Smooth muscle cell of the brain vasculature (primary cell): ENCODE measurements at regions not wholly inside any gene's neighbourhood (a gene's known extent, or its start where the extent isn't known, plus 50 kb on each side); places are given as distances from the start of the nearest gene placed in this dataset.
A peak's percentile ranks its signal among the peaks of the same experiment; 100 is the strongest.

Experiments used
- DNase-seq: peaks from one replicate; pipeline ENCODE4 v3.0.0-alpha.2; 2012; ENCODE audit warnings: low read depth, low spot score

DNA sequence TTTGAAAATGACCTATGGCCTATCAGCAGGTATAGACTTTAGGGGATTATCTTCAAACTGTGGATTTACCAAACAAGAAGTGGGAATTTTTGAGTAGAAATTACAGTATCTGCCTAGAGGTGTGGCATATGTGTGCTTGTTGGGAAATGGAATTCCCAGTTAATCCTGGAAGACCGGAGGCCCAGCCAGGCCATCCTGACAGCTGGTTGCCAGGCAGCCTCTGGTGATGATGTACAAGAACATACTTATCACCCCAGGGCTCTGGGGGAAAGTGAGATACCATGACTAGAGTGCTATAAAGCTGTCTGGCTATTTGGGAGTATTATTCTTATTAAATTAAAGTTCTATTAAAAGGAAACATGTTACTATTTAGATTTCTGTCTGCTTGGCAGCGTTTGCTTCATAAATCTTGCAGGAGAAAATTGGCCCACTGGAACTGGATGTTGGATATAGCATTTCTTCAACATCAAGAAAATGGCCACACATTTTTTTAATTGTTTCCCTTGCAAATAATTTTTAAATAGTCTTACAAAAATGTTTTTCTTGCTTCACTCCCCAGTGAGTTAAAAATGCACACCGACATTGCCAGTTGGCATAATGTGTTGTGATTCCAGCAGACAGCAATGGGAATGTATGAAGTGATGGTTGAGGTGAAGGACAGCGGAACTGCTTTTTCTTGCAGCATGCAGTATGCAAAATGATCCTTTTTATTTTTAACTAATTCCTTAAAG lies 187.8 kb downstream of the MYLK4 start:
- DNase-seq = no peak

DNA sequence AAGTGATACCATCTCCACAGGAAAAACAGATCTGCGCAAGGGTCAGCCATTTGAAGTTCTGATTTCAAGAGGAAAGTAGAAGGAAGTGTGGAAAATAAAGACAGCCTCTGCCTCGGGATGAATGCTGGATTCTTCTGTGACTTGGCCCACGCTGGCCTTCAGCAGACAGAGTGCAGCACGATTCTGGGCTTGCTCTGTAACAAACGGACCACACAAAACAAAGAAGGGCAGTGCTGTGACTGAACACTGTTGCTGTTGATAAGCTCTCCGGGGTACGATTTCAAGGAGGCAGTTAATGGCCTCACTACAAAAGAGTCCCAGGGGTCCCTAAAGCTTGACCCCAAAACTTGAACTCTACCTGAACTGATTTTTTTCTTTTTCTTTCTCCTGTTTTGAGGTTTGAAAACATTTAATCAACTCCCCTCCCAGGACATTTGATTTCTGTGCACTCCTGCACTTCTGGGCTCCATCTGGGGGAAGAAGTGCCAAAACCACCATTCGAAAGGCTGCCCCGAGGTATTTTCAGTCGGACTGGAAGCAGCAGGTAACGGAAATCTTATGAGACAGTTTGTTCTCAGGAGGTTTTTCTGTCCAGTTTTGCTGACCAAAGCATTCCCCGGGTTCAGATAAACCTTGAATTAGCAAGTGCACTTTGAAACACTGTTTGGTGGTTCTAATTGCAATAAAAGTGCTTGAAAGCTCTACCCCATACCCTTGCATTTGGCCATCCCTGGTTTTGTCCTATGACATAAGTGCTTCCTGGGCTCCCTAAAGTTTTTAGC lies 189.6 kb downstream of the MYLK4 start:
- no peak for DNase-seq

DNA sequence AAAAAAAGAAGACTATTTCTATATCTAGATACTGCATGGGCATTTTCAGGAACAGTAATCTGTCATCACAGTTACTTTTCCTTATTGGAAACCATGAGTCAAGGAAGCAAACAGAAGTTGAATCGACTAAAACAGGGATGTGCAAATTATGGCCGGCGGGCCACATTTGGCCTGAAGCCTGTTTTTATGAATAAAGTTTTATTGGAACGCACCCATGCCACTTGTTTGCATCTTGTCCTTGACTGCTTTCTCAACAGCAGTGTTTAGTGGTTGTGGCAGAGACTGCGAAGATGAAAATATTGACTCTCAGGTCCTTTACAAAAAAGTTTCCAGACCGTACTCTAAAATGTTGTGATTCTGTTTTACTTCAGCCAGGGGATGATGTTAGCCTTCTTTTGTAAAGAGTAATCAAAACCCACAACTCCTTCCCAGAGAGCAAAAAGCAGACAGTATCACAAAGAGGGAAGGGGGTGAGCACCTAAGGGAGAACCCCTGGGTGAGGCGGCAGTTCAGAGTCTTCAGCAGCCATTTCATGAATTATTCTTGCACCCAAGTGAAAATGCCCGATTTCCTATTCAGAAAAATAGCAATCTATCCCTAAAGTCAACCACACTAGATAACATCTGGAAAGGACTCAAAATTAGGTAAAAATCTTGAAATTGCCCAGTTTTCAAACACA lies 190.4 kb downstream of the MYLK4 start:
- no peak for DNase-seq

DNA sequence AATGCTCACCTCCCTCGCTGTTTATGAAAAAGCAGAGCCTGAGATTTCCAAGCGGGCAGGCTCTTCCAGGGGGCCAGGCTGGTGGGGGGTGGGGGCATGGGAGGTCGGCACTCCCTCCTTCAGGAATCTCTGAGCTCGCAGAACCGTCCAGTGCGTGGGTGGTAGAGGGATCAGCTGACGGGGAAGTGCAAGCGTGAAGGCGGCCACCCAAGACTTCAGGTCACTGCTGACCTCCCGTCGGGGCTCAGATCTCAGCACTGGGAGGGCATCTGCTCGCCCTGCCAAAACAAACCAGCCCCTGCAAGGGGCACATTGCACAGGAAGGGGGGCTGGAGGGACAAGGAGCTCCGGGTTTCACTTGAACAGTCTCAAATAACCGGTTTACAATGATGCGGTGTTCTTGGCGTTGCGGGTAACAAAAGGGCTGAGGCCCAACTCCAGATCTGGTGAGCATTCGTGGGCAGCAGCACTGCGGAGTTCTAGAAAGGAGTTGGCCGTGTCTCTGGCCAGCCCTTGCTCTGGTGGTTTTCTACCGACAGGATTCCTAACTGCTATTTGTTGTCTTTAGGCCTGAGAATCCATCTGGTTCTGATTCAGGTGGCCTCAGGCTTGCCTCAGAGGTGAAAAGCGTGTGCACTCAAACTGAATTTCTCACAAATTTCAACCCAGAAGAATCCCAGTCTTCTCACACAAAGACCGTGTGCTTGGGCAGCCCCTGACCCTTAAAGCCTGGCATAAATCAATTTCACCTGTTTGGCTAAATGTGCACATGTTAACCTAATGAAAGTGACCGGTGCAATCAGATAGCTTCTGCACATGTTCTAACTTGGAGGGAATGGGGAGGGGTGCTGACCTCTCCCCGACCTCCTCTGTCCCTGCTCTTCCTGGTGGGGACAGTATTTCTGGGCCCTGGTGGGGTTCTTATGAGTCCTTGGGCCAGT lies 191.6 kb downstream of the MYLK4 start:
- DNase-seq = peak; percentile 94

DNA sequence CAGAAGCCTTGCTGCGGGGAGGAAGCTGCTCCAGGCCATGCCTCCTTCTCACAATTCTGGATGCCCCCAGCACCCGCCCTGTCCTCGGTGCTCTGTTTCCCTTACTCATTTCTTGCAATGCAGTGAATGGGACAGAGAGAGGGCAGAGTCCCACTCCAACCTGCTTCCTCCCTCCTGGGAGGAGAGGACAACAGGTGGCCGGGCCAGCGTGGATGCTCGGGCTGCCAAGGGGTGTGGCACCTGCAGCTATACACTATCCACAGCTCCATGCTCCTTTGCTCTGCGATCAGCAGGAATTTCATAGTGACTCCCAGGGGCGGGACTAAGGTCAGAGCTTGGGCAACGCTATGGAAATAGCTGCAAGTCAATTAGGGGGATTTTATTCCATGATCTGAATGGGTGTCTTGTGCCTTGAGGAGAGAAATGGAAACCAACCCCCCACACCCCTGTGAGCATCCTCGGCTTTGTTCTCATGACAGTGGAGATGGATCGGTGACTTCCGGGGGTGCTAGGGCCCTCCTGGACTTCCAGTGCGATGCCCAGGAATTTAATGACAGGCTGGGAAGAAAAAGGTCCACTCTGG lies 192.5 kb downstream of the MYLK4 start:
- DNase-seq = no peak

DNA sequence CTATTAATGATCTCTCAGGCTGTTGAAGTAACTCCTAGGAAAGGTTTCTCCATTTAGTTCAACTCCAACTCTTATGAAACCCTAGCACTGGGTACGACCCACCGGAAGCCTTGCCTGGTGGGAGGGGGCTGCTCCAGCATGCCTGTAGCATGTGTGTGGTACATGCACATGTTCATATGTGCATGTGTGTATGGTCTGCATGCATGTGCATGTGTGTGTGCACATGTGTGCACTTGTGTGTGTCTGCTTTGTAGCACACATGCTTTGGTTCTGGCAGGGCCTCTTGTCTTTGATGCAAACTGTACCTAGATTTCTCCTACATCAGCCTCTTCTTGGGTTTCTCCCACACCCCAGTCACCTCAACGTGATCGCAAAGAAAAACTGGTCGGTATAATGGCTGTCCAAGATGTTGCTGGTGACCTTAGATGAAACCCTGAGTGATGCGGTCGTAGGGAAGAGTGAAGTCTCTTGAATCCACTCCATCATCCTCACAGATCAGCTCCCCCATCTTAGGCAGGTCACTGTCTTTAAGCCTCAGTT lies 193.5 kb downstream of the MYLK4 start:
- DNase-seq = no peak

DNA sequence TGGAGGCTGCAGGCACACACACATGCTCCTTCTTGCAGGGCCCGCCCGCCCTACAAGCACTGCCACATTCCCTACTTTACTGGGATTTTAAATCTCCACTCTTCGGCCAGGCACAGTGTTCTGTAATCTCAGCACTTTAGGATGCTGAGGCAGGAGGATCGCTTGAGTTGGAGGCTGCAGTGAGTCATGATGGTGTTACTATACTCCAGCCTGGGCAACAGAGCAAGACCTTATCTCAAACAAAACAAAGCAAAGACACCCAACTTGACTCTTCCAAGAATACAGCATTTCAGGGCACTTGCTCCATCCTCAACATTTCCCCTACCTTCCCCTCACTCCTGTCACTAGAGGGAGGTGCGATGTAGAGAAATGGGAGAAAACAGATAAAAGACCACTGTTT lies 194.0 kb downstream of the MYLK4 start:
- DNase-seq = no peak

DNA sequence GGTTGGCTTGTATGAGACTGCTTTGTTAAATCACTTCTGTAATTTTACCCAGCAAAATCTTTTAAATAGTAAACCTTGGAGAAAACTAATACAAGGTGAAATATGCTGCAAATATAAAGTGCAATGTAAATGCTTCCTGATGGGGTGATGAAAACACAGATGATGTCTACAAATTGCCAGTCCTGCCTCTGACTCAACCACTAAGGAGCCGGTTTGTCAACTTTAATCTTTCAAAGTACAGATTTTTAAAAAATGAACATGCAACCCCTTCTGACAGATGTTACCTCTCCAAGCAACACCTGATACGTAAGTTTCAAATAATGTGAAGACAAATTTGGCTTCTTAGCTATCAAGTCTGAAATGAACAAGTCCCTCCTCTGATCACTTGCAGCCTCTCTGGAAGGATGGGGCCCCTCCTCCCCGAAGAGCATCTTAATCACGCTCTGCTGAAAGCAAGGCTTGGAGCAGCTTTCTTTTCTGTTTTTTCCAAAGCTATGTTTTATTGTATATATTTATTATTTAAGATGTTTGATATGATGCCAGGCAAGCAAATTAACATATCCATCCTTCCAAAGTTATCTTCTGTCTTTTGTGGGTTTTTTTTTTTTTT lies 196.0 kb downstream of the MYLK4 start:
- DNase-seq = no peak

DNA sequence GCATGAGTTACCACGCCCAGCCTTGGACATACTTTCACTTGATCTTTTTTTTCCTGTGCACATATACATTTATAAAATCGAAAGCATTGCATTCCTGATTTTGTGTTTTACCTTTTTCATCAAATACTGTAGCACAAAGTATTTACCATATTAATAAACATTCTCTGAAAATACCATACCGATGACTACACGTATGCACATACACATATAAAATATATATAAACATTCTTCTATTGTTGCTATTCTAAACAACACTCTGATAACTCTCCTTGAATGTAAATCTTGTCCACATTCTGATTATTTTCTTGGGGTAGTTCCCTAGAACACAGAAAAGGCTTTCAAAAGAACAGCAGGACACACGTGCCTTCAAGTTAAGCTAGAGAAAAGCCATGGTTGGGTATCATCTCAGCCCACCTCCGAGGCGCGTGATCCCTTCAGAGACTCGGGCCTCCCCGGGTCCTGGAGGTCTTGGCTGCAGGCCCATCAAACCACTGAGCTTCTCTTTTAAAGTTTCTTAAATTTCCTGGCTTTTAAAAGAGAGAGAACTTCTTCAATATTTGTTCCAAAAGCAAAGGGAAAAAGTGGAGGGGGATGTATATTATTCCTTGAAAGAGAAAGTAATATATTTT lies 198.1 kb downstream of the MYLK4 start:
- no peak for DNase-seq

DNA sequence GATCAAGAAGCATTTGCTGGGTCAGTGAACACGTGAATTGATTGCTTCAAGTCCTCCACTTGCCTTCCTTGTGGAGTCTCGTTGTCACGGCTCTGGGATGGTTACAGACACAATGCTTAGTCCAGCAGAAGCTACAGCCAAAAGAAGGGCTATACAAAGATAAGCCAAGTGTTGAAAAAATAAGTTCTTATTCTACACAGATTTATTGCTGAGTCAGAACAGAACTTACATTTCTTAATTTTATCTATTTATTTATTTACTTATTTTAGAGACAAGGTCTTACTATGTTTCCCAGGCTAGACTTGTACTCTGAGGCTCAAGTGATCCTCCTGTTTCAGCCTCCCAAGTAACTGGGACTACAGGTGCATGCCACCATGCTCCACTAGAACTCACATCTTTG lies 199.0 kb downstream of the MYLK4 start:
- no peak for DNase-seq

DNA sequence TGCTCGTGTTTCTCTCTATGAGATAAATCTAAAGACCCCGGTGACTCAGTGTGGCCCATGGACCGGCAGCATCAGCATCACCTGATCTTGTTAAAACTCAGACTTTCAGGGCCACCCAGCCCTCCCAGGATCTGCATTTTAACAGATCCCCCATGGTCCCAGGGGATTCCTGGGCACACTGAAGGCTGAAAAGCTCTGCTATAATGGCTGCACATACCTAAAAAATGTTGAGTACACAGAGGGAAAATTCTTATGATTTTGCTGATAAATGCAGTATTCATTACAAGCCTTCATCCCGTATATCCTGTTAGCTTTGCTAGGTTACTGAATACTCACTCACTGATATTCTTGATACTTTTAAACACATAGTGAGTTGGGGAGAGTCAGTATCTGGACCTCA lies 200.5 kb downstream of the MYLK4 start:
- no peak for DNase-seq

DNA sequence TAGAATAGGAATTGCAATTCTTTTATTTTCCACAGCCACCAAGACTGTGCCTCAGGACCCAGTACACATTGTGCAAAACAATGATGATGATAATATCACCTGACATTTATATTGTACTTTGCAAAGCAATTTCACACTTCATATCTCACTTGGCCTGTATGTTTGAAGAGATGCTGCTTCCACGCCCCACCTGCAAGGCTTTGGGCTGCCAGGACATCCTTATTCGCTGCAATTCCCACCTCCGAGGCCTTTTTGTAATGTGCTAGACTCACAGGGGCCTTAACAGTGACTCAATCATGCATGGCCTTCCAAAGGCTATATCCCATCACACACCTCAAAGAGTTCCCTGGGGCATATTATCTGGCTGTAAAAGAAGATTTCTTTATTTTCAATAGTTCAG lies 200.9 kb downstream of the MYLK4 start:
- DNase-seq = no peak

DNA sequence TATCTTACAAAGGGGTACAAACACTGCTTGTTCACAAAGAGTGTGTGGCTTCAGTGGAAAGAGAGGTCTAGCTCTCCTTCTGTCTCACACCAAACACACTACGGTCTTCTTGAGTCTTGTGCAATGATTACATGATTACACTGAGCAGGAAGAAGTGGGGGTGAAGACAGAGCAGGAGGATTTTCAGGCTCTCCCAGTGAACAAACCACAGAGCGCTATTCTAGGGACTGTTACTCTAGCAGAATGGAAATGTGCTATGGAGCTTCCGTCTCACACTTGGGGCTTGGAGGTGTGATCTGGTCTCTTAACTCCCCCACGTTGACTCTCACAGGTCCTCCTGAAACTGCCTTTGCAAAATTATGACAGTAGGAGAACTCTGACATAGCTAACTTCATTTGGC lies 203.4 kb downstream of the MYLK4 start:
- no peak for DNase-seq

DNA sequence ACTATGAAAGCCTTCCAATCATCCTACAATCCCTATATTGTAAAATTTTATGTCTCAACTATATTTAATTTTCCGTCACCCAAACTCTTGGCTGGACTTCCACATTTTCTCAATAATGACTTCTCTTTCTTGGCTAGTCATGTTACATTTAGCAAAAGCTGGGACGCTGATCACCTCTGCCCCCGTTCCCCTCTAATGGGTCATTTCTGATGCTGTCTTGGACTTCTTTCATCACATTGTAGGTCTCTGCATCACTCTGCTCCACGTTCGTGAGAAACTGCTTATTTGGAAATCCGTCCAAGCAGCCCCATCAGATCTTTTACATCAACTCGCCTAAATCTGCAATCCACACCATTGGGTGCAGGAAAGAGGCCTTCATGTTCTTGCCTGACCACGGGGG lies 203.8 kb downstream of the MYLK4 start:
- no peak for DNase-seq

DNA sequence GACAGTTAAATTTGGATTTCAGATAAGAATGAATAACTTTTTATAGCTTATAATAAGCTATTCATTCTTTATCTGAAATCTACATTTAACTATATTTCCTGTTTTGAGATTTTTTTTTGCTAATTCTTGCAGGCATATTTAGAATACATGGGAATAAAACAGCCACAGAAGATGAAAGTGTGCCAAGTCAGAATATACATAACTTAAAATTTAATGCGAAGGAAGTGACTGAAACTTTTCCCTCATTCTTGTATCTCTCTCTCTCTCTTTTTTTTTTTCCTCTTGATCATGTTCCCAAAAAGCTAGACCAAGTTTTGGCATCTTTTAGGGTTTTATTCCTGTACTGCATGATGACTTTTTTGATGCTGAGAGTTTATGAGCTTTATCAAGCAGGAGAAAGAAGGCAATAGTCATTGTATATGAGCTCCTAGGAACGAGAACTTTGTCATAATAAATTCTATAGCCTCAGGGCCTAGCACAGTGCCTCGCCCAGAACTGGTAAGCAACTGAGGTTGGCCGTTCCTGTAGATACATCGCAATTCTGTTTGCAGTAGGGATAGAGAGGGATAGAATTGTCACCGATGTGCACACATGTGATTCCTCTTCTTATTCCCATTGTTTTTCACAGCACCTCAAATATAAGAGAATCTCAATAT lies 205.2 kb downstream of the MYLK4 start:
- DNase-seq = no peak

DNA sequence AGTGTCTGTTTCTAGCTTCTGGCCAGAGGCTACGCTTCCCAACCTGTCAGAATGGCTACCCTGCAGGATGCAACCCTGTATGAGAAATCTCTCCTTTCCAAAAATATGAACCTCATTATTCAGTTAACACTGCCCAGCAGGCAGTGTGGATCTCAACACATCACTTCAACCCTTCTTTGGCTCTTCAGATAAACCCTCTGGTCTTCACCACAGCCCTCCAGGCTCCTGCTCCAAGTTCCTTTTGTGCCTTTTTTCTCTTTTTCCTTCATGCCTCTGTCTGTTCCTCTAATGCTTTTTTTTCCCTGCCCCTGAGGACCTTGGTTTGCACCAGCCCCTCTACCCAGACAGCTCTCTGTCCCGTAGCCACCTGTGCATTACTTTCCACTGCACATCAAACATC lies 207.4 kb downstream of the MYLK4 start:
- no peak for DNase-seq

DNA sequence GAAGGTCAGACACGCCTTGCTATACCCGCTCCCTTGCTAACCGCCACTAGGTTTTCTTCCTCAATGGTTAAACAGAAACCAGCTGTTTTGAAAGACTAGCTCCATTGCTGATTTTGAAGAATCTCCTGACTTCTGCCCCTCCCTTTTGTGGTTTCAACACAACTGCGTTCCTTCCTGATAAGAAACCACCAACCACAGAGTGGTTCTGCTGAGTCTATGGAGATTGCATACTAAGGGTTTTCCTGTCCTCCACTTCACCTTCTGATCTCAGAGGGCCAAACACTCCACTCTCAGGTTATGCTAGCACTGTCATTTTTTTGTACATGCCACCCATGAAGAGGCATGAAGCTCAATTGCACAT lies 207.9 kb downstream of the MYLK4 start:
- no peak for DNase-seq

DNA sequence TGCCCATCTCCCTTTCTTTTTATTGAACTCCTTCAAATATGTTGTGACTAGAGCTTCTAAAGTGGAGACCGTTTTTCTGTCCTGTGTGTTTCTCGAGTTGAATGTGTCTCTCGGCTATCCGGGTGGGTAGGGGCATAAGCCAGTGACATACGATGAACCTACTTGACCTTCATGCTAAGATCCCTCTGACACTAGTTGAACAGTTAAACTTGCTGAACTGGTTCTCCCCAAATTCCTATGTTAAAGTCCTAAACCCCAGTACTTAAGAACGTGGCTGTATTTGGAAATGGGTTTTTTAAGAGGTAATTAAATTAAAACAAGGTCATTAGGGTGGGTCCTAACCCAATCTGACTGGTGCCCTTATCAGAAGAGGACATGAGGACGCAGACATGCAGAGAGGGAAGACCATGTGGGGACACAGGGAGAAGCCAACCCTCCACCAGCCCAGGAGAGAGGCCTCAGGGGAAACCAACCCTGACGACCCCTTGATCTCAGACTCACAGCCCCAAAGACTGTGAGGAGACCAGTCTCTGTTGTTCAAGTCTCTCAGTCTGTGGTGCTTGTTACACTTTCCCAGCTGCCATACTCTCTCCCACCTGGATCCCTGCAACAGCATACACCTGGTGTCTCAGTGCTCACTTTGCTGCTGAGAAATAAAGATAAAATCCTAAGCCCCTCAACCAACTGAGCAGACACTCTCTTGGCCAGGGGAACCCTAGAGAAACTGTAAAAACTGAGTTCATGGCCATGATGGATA lies 208.4 kb downstream of the MYLK4 start:
- no peak for DNase-seq

DNA sequence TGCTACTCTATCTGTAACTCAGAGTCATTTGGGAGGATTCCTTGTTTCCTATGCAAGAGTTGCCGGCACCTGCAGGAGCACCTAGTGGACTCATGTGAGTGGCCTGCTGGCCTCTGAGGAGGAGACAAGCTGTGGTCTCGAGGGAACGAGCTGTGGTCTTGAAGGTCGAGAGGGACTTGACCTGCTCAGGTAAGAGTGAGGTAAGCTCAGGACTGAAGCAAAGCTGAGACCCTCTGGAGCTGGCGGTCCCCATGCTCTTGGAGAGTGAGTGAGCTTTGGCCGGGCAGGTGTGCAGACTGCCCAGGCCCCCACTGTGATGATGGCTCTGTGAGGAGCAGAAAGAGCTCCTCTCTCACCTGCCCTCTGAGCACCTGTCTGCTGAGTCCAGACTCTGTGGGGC lies 214.3 kb downstream of the MYLK4 start:
- no peak for DNase-seq
